ENCODE measurements at regions not wholly inside any gene's neighbourhood (a gene's known extent, or its start where the extent isn't known, plus 50 kb on each side); places are given as distances from the start of the nearest gene placed in this dataset.

- TF ChIP-seq CTCF (IDR thresholded peaks at IDR 0.05) (no peak), POLR2A (IDR thresholded peaks at IDR 0.05) (no peak)
Measured at GRCh38 chr10:36202881-36203280, 560.8 kb upstream of the FZD8 start.
